ENCODE measurements at regions not wholly inside any gene's neighbourhood (a gene's known extent, or its start where the extent isn't known, plus 50 kb on each side); places are given as distances from the start of the nearest gene placed in this dataset.
"Not testable (repeated sequence)": the region's sequence is repeated elsewhere in the genome, so short reads cannot be mapped to it uniquely, and the experiment has no call there.

GRCh38 chr3:110331562-110331961, 740.1 kb upstream of the NECTIN3 start:
- not testable (repeated sequence) for H3K4me3 ChIP-seq (ENCODE audit: low read length); DNase-seq (ENCODE audit: low read depth, low spot score)

- no peak for DNase-seq (ENCODE audit: low read depth, low spot score)
- H3K4me3 ChIP-seq (ENCODE audit: low read length) = no peak overlapping the region
Measured at GRCh38 chr3:110332629-110333028, 739.0 kb upstream of the NECTIN3 start.

GRCh38 chr3:110341047-110341446, 730.6 kb upstream of the NECTIN3 start:
- H3K4me3 ChIP-seq (ENCODE audit: low read length) = no peak overlapping the region
- DNase-seq (ENCODE audit: low read depth, low spot score) = no peak

- no peak overlapping the region for H3K4me3 ChIP-seq (ENCODE audit: low read length)
- DNase-seq (ENCODE audit: low read depth, low spot score) = no peak
Measured at GRCh38 chr3:110343376-110343775, 728.2 kb upstream of the NECTIN3 start.

GRCh38 chr3:110343945-110344344, 727.7 kb upstream of the NECTIN3 start:
- no peak overlapping the region for H3K4me3 ChIP-seq (ENCODE audit: low read length)
- DNase-seq (ENCODE audit: low read depth, low spot score) = no peak

GRCh38 chr3:110344487-110344886, 727.1 kb upstream of the NECTIN3 start:
- no peak overlapping the region for H3K4me3 ChIP-seq (ENCODE audit: low read length)
- DNase-seq (ENCODE audit: low read depth, low spot score) = no peak

GRCh38 chr3:110344897-110345767, 726.5 kb upstream of the NECTIN3 start:
- H3K4me3 ChIP-seq (ENCODE audit: low read length) = no peak overlapping the region
- no peak for DNase-seq (ENCODE audit: low read depth, low spot score)

GRCh38 chr3:110349295-110349694, 722.3 kb upstream of the NECTIN3 start:
- no peak overlapping the region for H3K4me3 ChIP-seq (ENCODE audit: low read length)
- DNase-seq (ENCODE audit: low read depth, low spot score) = no peak

GRCh38 chr3:110352841-110353604, 718.6 kb upstream of the NECTIN3 start:
- no peak overlapping the region for H3K4me3 ChIP-seq (ENCODE audit: low read length)
- DNase-seq (ENCODE audit: low read depth, low spot score) = no peak

- H3K4me3 ChIP-seq (ENCODE audit: low read length) = no peak overlapping the region
- no peak for DNase-seq (ENCODE audit: low read depth, low spot score)
Measured at GRCh38 chr3:110362751-110363150, 708.9 kb upstream of the NECTIN3 start.

- H3K4me3 ChIP-seq (ENCODE audit: low read length); DNase-seq (ENCODE audit: low read depth, low spot score): not testable (repeated sequence)
Measured at GRCh38 chr3:110367289-110367688, 704.3 kb upstream of the NECTIN3 start.

GRCh38 chr3:110375751-110376518, 695.7 kb upstream of the NECTIN3 start:
- DNase-seq (ENCODE audit: low read depth, low spot score) = no peak
- H3K4me3 ChIP-seq (ENCODE audit: low read length) = no peak overlapping the region

GRCh38 chr3:110378481-110378880, 693.1 kb upstream of the NECTIN3 start:
- H3K4me3 ChIP-seq (ENCODE audit: low read length) = no peak overlapping the region
- no peak for DNase-seq (ENCODE audit: low read depth, low spot score)

- DNase-seq (ENCODE audit: low read depth, low spot score) = no peak
- H3K4me3 ChIP-seq (ENCODE audit: low read length) = no peak overlapping the region
Measured at GRCh38 chr3:110381992-110382391, 689.6 kb upstream of the NECTIN3 start.

- DNase-seq (ENCODE audit: low read depth, low spot score) = no peak
- H3K4me3 ChIP-seq (ENCODE audit: low read length) = no peak overlapping the region
Measured at GRCh38 chr3:110383356-110383755, 688.3 kb upstream of the NECTIN3 start.

- no peak overlapping the region for H3K4me3 ChIP-seq (ENCODE audit: low read length)
- DNase-seq (ENCODE audit: low read depth, low spot score) = no peak
Measured at GRCh38 chr3:110384601-110385000, 687.0 kb upstream of the NECTIN3 start.

GRCh38 chr3:110389005-110389404, 682.6 kb upstream of the NECTIN3 start:
- no peak for DNase-seq (ENCODE audit: low read depth, low spot score)
- H3K4me3 ChIP-seq (ENCODE audit: low read length) = no peak overlapping the region

GRCh38 chr3:110390372-110390771, 681.2 kb upstream of the NECTIN3 start:
- no peak overlapping the region for H3K4me3 ChIP-seq (ENCODE audit: low read length)
- DNase-seq (ENCODE audit: low read depth, low spot score) = no peak

GRCh38 chr3:110391042-110391441, 680.6 kb upstream of the NECTIN3 start:
- H3K4me3 ChIP-seq (ENCODE audit: low read length) = no peak overlapping the region
- no peak for DNase-seq (ENCODE audit: low read depth, low spot score)
